ENCODE measurements at regions not wholly inside any gene's neighbourhood (a gene's known extent, or its start where the extent isn't known, plus 50 kb on each side); places are given as distances from the start of the nearest gene placed in this dataset.
"Not testable (repeated sequence)": the region's sequence is repeated elsewhere in the genome, so short reads cannot be mapped to it uniquely, and the experiment has no call there.

- in situ Hi-C loops (cut with MboI; ENCODE audit: low sequenced_read_pairs, unreplicated experiment) = no loop called here
- TF ChIP-seq CTCF (IDR thresholded peaks at IDR 0.05; ENCODE audit: borderline replicate concordance, control extremely low read depth, extremely low read depth, insufficient read depth, missing control alignments) = no peak
- no peak for DNase-seq (ENCODE audit: low spot score)
These were observed 115.6 kb upstream of the NR3C2 start for GRCh38 chr4:148557793-148558192.

- in situ Hi-C loops (cut with MboI; ENCODE audit: low sequenced_read_pairs, unreplicated experiment) = no loop called here
- TF ChIP-seq CTCF (IDR thresholded peaks at IDR 0.05; ENCODE audit: borderline replicate concordance, control extremely low read depth, extremely low read depth, insufficient read depth, missing control alignments) = no peak
- no peak for DNase-seq (ENCODE audit: low spot score)
These were observed 108.6 kb upstream of the NR3C2 start for GRCh38 chr4:148550788-148551187.

- no peak for TF ChIP-seq CTCF (IDR thresholded peaks at IDR 0.05; ENCODE audit: borderline replicate concordance, control extremely low read depth, extremely low read depth, insufficient read depth, missing control alignments)
- no peak for DNase-seq (ENCODE audit: low spot score)
- in situ Hi-C loops (cut with MboI; ENCODE audit: low sequenced_read_pairs, unreplicated experiment) = no loop called here
These were observed 100.9 kb upstream of the NR3C2 start for GRCh38 chr4:148542922-148543623.

- in situ Hi-C loops (cut with MboI; ENCODE audit: low sequenced_read_pairs, unreplicated experiment) = no loop called here
- no peak for DNase-seq (ENCODE audit: low spot score)
- no peak for TF ChIP-seq CTCF (IDR thresholded peaks at IDR 0.05; ENCODE audit: borderline replicate concordance, control extremely low read depth, extremely low read depth, insufficient read depth, missing control alignments)
These were observed 98.6 kb upstream of the NR3C2 start for GRCh38 chr4:148540622-148541326.

GRCh38 chr4:148539387-148539786 is 97.2 kb upstream of the NR3C2 start:
- no peak for DNase-seq (ENCODE audit: low spot score)
- in situ Hi-C loops (cut with MboI; ENCODE audit: low sequenced_read_pairs, unreplicated experiment) = no loop called here
- no peak for TF ChIP-seq CTCF (IDR thresholded peaks at IDR 0.05; ENCODE audit: borderline replicate concordance, control extremely low read depth, extremely low read depth, insufficient read depth, missing control alignments)

GRCh38 chr4:148533851-148534250 is 91.6 kb upstream of the NR3C2 start:
- in situ Hi-C loops (cut with MboI; ENCODE audit: low sequenced_read_pairs, unreplicated experiment); DNase-seq (ENCODE audit: low spot score): not testable (repeated sequence)

GRCh38 chr4:148530114-148530513 is 87.9 kb upstream of the NR3C2 start:
- DNase-seq (ENCODE audit: low spot score) = no peak
- no peak for TF ChIP-seq CTCF (IDR thresholded peaks at IDR 0.05; ENCODE audit: borderline replicate concordance, control extremely low read depth, extremely low read depth, insufficient read depth, missing control alignments)
- in situ Hi-C loops (cut with MboI; ENCODE audit: low sequenced_read_pairs, unreplicated experiment) = no loop called here
